ENCODE measurements at regions not wholly inside any gene's neighbourhood (a gene's known extent, or its start where the extent isn't known, plus 50 kb on each side); places are given as distances from the start of the nearest gene placed in this dataset.

DNA sequence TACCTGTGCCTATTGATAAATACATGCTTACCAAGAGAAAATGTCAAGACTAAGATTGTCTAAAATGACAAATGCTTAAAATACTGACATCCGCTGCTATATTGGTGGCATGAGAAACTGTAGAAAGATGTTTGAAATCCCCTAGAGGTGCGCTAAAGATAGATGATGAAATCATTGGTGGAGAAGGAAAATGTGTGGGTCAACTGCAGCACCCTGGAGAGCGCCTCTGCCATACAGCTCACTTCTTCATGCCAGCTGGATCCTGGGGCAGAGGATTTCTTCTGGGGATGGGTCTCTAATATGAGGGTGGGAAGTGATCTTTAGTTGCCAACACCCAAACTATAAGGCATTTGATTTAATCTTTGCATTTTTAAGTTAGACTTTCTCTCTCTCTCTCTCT lies 680.4 kb upstream of the POM121L12 start:
- no peaks in the 10 kb centered on the region for H3K4me1 ChIP-seq (ENCODE audit: control insufficient read depth, insufficient read depth, low read length)
- ChIA-PET POLR2A (no interaction called here), CTCF (no interaction called here)
- no peaks in the 10 kb centered on the region for H3K9me3 ChIP-seq (ENCODE audit: control insufficient read depth, insufficient read depth, low read depth, low read length)
- TF ChIP-seq ZNF768 (tag by site-specific recombination; IDR thresholded peaks at IDR 0.05): no peak
- TF ChIP-seq, protein P1, sequence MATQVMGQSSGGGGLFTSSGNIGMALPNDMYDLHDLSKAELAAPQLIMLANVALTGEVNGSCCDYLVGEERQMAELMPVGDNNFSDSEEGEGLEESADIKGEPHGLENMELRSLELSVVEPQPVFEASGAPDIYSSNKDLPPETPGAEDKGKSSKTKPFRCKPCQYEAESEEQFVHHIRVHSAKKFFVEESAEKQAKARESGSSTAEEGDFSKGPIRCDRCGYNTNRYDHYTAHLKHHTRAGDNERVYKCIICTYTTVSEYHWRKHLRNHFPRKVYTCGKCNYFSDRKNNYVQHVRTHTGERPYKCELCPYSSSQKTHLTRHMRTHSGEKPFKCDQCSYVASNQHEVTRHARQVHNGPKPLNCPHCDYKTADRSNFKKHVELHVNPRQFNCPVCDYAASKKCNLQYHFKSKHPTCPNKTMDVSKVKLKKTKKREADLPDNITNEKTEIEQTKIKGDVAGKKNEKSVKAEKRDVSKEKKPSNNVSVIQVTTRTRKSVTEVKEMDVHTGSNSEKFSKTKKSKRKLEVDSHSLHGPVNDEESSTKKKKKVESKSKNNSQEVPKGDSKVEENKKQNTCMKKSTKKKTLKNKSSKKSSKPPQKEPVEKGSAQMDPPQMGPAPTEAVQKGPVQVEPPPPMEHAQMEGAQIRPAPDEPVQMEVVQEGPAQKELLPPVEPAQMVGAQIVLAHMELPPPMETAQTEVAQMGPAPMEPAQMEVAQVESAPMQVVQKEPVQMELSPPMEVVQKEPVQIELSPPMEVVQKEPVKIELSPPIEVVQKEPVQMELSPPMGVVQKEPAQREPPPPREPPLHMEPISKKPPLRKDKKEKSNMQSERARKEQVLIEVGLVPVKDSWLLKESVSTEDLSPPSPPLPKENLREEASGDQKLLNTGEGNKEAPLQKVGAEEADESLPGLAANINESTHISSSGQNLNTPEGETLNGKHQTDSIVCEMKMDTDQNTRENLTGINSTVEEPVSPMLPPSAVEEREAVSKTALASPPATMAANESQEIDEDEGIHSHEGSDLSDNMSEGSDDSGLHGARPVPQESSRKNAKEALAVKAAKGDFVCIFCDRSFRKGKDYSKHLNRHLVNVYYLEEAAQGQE (tag by site-specific recombination; IDR thresholded peaks at IDR 0.05): peak; percentile 78
- no peak overlapping the region for H3K27ac ChIP-seq (ENCODE audit: extremely low read depth, low read depth, low read length)
- H3K36me3 ChIP-seq (ENCODE audit: control insufficient read depth in 2 of 2, insufficient read depth in 1 of 2, low read length in 2 of 2): no peaks in the 10 kb centered on the region
- H3K4me3 ChIP-seq (ENCODE audit: low read depth, low read length): no peak overlapping the region

DNA sequence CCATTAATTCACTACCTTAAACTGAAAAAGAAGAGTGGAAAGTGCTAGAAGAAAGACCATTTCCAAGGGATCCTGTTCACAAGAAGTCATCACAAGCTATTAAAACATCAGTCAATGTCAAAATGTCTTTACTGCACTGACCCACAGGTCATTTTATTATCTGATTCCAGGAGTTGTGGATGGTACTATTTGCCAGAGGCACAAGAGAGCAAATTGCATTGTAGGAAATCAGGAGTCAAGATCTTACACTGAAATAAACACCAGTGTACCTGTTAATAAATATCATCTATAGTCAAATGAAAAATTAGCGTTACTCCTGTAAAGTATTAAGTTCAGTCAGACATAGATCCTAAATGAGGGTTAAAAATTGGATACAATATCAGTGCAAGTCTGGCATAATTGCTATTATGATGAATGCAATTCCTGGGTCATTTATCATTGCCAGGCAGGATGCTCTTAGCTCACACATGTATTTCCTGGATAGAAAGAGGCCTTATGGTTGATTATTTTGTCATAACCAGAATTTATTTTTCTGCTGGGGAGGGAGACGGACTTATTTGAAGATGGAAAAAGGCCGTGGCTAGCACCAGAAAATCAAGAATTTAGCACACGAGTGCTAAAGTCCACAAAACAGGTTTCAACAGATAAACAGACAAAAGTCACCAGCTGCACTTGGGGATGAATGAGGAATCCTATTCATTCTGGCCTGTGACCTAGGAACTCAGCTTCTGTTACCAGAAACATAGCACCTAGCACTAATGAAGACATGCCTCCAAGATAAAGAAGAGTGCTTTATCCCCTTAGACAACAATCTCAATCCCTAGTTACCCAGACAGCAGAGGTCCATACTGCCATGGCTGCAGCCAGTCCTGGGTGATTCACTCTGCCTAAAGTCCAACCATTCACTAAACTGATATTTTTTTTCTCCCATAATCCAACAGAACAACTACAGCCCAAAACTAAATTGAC lies 683.1 kb upstream of the POM121L12 start:
- no peaks in the 10 kb centered on the region for H3K4me1 ChIP-seq (ENCODE audit: control insufficient read depth, insufficient read depth, low read length)
- ChIA-PET CTCF (no interaction called here), POLR2A (no interaction called here)
- no peak overlapping the region for H3K4me3 ChIP-seq (ENCODE audit: low read depth, low read length)
- no peaks in the 10 kb centered on the region for H3K36me3 ChIP-seq (ENCODE audit: control insufficient read depth in 2 of 2, insufficient read depth in 1 of 2, low read length in 2 of 2)
- H3K27ac ChIP-seq (ENCODE audit: extremely low read depth, low read depth, low read length): no peak overlapping the region
- no peaks in the 10 kb centered on the region for H3K9me3 ChIP-seq (ENCODE audit: control insufficient read depth, insufficient read depth, low read depth, low read length)
- TF ChIP-seq, protein P2, sequence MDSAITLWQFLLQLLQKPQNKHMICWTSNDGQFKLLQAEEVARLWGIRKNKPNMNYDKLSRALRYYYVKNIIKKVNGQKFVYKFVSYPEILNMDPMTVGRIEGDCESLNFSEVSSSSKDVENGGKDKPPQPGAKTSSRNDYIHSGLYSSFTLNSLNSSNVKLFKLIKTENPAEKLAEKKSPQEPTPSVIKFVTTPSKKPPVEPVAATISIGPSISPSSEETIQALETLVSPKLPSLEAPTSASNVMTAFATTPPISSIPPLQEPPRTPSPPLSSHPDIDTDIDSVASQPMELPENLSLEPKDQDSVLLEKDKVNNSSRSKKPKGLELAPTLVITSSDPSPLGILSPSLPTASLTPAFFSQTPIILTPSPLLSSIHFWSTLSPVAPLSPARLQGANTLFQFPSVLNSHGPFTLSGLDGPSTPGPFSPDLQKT (IDR thresholded peaks at IDR 0.05; ENCODE audit: borderline replicate concordance, low read depth, low read length): no peak
- TF ChIP-seq SP2 (tag by site-specific recombination; IDR thresholded peaks at IDR 0.05): no peak
- TF ChIP-seq ZNF623 (tag by site-specific recombination; IDR thresholded peaks at IDR 0.05): no peak
- TF ChIP-seq ZNF37A (tag by site-specific recombination; IDR thresholded peaks at IDR 0.05): no peak
- TF ChIP-seq RBAK (tag by site-specific recombination; IDR thresholded peaks at IDR 0.05): no peak
- TF ChIP-seq ZNF473 (tag by site-specific recombination; IDR thresholded peaks at IDR 0.05): no peak
- TF ChIP-seq, protein P3, sequence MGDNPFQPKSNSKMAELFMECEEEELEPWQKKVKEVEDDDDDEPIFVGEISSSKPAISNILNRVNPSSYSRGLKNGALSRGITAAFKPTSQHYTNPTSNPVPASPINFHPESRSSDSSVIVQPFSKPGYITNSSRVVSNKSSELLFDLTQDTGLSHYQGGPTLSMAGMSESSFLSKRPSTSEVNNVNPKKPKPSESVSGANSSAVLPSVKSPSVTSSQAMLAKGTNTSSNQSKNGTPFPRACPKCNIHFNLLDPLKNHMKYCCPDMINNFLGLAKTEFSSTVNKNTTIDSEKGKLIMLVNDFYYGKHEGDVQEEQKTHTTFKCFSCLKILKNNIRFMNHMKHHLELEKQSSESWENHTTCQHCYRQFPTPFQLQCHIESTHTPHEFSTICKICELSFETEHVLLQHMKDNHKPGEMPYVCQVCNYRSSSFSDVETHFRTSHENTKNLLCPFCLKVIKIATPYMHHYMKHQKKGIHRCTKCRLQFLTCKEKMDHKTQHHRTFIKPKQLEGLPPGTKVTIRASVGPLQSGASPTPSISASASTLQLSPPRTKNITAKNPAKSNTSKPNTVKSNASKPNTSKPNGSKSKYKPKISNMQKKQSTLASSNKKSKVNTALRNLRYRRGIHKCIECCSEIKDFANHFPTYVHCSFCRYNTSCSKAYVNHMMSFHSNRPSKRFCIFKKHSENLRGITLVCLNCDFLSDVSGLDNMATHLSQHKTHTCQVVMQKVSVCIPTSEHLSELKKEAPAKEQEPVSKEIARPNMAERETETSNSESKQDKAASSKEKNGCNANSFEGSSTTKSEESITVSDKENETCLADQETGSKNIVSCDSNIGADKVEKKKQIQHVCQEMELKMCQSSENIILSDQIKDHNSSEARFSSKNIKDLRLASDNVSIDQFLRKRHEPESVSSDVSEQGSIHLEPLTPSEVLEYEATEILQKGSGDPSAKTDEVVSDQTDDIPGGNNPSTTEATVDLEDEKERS (tag by site-specific recombination; IDR thresholded peaks at IDR 0.05): no peak
- no peak for TF ChIP-seq ZNF157 (tag by site-specific recombination; IDR thresholded peaks at IDR 0.05)
- no peak for TF ChIP-seq KLF1 (tag by site-specific recombination; IDR thresholded peaks at IDR 0.05)
- TF ChIP-seq, protein P4, sequence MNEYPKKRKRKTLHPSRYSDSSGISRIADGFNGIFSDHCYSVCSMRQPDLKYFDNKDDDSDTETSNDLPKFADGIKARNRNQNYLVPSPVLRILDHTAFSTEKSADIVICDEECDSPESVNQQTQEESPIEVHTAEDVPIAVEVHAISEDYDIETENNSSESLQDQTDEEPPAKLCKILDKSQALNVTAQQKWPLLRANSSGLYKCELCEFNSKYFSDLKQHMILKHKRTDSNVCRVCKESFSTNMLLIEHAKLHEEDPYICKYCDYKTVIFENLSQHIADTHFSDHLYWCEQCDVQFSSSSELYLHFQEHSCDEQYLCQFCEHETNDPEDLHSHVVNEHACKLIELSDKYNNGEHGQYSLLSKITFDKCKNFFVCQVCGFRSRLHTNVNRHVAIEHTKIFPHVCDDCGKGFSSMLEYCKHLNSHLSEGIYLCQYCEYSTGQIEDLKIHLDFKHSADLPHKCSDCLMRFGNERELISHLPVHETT (tag by site-specific recombination; IDR thresholded peaks at IDR 0.05): no peak
- no peak for TF ChIP-seq SCRT2 (tag by site-specific recombination; IDR thresholded peaks at IDR 0.05)
- no peak for TF ChIP-seq OVOL3 (tag by site-specific recombination; IDR thresholded peaks at IDR 0.05)
- no peak for TF ChIP-seq ZNF184 (tag by site-specific recombination; IDR thresholded peaks at IDR 0.05)
- TF ChIP-seq, protein P1 (tag by site-specific recombination; IDR thresholded peaks at IDR 0.05): no peak
- no peak for TF ChIP-seq ZNF214 (tag by site-specific recombination; IDR thresholded peaks at IDR 0.05; ENCODE audit: borderline replicate concordance)
- TF ChIP-seq EGR2 (tag by site-specific recombination; IDR thresholded peaks at IDR 0.05; ENCODE audit: low read depth): no peak
- no peak for TF ChIP-seq ZNF596 (tag by site-specific recombination; IDR thresholded peaks at IDR 0.05)
- no peak for TF ChIP-seq ZNF629 (tag by site-specific recombination; IDR thresholded peaks at IDR 0.05)

Data from HEK293 (cell line).